GM21390 (cell line): ENCODE measurements at regions not wholly inside any gene's neighbourhood (a gene's known extent, or its start where the extent isn't known, plus 50 kb on each side); places are given as distances from the start of the nearest gene placed in this dataset.

Experiments used
- ATAC-seq: cut with Tn5 transposase; IDR thresholded peaks from one replicate; pipeline ENCODE4 v1.9.1; 2021; ENCODE audit not compliant: unreplicated experiment

DNA sequence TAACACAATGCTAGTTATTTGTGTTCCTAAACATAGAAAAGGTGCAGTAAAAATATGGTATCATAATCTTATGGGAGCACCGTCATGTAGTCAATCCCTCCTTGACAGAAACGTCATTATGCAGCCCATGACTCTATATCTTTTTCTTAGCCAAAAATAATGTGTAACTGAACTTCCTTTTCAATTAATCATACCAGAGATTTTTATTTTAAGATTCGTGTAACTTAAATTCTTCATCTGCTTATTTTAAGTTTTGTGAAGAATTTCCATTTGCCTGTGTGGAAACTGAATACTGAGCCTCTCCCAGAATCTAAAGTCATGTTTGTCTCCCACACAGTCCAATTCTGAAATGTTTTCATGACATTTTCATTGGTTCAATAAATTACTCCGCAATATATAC, 699.1 kb downstream of the KCNA4 start:
- ATAC-seq, result no peak

GRCh38 chr11:29315275-29315674, 701.6 kb downstream of the KCNA4 start:
- no peak for ATAC-seq

DNA sequence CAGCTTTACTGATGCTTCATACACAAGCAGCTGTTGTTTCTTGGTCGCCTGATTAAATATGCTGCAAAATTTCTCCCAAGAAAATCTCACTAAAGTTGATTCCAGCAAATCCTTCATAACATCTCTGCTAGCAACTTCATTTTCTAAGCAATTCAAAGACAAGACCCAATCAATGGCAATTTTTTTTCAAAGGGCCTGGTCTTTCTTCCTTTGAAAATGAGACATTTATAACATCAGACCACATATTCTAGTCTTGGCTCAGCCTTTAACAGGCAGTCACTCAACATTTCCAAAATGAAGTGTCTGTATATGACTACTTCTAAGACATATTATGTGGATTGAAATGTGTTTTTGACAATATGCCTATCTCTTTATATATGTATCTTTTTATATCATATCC, 702.6 kb downstream of the KCNA4 start:
- no peak for ATAC-seq

GRCh38 chr11:29312812-29313211, 704.0 kb downstream of the KCNA4 start:
- ATAC-seq, result no peak

- ATAC-seq, result no peak
These were observed 706.0 kb downstream of the KCNA4 start for GRCh38 chr11:29310725-29311342.

- no peak for ATAC-seq
These were observed 706.8 kb downstream of the KCNA4 start for GRCh38 chr11:29309992-29310391.

DNA sequence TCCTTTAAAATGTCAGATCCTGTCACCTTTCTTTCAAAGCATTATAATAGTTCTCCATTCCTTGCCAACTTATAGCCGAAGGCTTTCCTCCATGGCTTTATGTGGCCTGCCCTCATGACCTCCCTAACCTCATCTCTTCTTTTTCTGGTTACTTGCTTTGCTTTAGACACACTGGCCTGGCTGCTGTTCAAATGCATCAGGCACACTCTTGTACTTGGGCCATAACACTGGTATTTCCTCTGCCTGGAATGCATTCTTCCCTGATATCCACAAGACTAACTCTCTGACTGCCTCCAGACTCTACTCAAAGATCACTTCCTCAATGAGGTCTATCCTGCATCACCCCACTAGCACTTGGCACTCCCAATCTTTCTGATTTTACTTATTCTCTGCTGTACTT, 710.3 kb downstream of the KCNA4 start:
- no peak for ATAC-seq

GRCh38 chr11:29305456-29306232, 711.2 kb downstream of the KCNA4 start:
- ATAC-seq, result no peak

- ATAC-seq, result no peak
These were observed 716.4 kb downstream of the KCNA4 start for GRCh38 chr11:29300420-29300819.

GRCh38 chr11:29296680-29297079, 720.1 kb downstream of the KCNA4 start:
- ATAC-seq, result no peak

GRCh38 chr11:29293825-29294224, 723.0 kb downstream of the KCNA4 start:
- ATAC-seq, result peak; percentile 85

DNA sequence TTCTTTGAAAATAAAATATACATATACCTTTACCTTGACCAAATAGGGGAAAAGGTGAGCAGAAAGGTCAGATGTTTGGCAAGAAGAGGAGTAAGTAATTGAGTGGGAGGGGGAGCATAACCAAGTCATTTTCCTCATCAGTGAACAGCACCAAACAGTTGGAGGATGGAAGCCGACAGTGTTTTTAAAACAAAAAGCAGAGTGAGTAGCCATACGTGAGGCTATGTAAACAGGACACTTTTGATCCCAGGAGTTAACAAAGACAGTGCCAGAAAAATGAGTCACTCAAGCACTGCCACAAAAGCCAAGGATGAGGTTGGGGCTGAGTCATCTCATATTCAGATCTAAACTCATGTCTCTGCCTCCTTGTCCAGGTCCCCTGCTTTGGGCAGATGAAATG, 734.7 kb downstream of the KCNA4 start:
- no peak for ATAC-seq

DNA sequence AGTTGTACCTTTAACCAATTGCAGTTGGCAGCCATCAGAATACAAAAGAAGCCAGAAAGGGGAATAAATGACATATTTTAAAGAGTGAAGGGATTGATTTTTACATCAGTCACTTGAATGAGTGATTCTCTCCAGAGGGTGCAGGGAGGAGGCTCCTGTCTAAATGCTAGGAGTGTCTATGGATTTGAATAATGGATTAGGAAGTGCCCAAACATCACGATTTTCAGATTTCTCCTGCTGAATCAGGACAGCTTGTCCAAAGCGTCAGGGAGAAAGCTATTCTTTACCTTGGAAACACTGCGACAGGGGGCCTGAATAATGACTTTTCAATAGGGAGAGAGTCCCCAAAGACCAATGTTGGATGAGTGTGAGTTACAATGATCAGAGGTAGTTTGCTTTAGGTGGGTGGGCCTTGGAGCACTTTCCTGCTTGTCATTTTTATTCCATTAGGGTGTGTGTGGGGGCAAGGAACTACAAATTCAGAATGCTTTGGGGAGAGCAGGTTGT, 735.5 kb downstream of the KCNA4 start:
- no peak for ATAC-seq

DNA sequence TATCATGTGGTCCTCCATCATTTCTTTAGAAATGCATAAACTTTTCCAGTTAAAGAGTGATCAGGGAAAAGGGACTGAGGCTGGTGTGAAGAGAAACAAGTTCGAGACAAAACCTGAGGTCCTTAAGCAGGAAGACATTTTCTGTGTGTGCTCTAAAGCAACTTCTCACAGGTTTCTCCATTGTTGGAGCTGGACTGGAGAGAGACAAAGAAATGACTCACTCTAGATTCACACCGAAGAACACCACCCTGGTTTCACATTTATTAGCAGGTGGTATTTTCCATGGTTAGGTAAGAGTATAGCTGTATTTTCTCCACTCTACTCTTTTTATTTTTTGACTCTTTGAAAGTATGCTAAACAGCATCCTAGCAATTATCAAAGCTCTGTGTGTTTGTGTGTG, 736.4 kb downstream of the KCNA4 start:
- ATAC-seq, result peak; percentile 61

- no peak for ATAC-seq
These were observed 737.1 kb downstream of the KCNA4 start for GRCh38 chr11:29279716-29280115.

- ATAC-seq, result no peak
These were observed 744.7 kb downstream of the KCNA4 start for GRCh38 chr11:29272019-29272654.

DNA sequence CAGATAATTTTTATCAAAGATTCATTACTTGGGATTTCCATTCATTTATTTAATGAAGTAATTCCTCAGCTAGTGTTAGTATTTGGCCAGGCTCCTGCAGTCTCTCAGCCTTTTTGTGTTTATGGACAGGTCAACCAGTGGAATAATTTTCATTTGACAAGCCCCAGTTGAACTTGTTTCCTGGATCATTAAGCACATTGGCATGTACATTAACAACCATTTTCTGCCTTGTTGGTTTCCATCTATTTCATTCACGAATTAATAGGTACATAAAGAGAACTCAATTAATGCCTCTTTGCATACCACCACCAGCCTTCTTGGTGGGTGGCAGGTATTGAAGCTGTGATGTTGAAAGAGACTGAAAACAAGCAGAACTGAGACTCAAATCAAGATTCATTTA, 745.2 kb downstream of the KCNA4 start:
- no peak for ATAC-seq

DNA sequence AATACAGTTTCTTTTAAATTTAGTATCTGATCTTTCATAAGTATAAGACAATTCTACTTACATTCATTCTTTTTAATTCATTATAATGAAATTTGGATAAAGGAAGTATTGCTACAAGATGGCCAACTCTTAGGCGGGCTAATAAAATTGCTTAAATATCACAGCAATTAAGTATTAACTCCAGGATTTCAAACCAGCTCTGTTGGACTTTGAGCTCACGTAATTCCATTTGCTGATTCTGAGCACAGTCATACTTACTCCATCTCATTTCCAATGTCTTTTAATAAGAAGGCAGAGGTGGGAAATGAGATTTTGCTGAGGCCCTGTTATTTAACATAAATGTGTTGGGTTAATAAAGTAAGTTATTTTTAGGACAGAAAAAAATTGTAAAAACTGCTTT, 748.1 kb downstream of the KCNA4 start:
- ATAC-seq, result no peak

DNA sequence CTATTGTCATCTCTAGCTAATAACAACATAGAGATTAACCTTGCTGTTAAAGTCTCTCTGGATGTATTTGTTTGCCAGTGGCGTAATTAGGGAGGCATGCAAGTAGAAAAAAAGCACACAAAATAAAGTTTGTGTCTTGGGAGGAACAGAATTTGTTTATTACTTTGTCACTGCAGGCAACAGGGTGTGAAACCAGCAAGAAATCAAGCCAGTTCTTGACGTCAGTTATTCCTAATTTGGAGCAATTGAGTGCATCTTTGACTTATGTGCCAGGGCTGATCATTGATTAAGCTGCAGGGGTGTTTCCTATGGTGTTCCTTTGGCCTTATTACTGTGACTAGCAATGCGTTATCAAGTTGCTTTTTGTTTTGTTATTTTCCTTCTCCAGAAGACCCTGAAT, 751.0 kb downstream of the KCNA4 start:
- no peak for ATAC-seq

GRCh38 chr11:29265381-29265780, 751.4 kb downstream of the KCNA4 start:
- ATAC-seq, result no peak

DNA sequence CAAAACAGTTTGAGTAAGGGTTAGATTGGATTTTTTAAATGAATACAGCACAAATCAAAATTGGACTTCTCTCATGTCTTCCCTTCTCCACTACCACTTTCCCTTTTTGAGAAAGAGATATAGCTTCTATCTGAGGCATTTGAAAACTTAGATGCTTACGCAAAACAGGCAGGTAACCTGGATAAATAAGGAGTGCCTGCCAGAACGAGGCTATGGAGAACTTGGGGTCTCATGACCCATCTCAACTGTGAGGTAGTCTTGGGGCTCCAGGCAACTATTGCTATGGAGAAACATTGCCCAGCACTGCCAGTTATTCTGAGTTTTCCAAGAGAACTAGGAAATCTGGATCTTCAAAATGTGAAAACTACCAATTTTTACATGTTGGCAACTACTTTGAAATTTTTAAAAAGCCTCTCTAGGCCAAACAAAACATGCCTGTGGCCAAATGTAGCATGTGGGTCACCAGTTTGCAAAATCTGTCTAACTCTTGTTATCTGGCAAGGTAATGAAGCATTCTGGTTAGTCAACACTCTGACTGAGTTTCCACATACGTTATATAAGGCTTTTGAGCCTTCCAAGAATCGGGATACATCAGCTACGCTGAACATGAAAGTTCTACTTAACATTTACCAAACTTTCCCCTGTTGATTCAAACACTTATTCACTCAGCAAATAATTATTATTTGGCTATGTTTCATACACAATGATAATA, 752.7 kb downstream of the KCNA4 start:
- no peak for ATAC-seq
